HG03575 (cell line): ENCODE measurements at regions not wholly inside any gene's neighbourhood (a gene's known extent, or its start where the extent isn't known, plus 50 kb on each side); places are given as distances from the start of the nearest gene placed in this dataset.
"Not testable (repeated sequence)": the region's sequence is repeated elsewhere in the genome, so short reads cannot be mapped to it uniquely, and the experiment has no call there.

Experiments used
- ATAC-seq: cut with Tn5 transposase; IDR thresholded peaks from one replicate; pipeline ENCODE4 v1.9.1; 2021; ENCODE audit not compliant: unreplicated experiment, insufficient number of reproducible peaks, low FRiP score; ENCODE audit errors: extremely low read depth

DNA sequence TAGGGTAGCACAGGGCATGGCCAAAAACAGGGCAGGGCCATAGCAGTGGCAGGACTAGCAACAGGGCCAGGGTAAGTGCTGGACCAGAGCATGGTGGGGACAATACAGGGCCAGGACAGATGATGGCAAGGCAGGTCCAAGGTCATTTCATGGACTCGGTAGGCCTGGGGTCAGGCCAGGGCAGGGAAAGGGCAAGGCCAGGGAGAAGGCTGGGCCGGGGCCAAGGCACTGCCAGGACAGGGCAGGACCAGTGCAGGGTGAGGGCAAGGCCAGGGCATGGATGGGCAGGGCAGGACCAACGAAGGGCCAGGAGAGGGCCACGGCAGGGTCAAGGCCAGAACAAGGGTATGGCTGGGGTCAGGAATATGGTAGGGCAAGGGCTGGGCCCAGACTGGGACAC, 407.6 kb downstream of the ZNF33B start:
- not testable (repeated sequence) for ATAC-seq

DNA sequence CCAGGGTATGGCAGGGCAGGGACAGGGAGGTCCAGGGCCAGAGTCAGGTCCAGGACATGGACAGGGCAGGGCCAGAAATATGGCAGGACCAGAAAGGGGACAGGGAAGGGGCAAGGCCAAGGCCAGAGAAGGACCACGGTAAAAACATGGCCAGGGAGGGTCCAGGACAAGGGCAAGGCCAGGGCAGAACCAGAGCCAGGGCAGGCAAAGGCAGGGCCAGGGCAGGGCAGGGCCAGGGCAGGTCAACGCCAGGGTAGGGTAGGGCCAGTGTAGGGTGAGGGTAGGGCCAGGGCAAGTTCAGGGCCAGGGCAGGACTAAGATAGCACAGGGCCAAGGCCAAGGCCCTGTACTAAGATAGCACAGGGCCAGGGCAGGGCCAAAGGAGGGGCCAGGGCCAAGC, 408.3 kb downstream of the ZNF33B start:
- ATAC-seq = not testable (repeated sequence)

DNA sequence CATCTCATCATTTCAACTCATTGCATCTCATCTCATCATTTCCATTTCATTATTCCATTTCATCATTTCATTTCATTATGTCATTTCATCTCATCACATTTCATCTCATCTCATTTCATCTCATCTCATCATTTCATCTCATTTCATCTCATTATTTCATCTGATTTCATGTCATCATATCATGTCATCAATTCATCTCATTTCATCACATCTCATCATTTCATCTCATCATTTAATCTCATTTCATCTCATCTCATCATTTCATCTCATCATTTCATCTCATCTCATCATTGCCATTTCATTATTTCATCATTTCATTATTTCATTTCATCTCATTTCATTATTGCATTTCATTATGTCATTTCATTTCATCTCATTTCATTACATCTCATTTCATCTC, 410.5 kb downstream of the ZNF33B start:
- ATAC-seq = not testable (repeated sequence)

DNA sequence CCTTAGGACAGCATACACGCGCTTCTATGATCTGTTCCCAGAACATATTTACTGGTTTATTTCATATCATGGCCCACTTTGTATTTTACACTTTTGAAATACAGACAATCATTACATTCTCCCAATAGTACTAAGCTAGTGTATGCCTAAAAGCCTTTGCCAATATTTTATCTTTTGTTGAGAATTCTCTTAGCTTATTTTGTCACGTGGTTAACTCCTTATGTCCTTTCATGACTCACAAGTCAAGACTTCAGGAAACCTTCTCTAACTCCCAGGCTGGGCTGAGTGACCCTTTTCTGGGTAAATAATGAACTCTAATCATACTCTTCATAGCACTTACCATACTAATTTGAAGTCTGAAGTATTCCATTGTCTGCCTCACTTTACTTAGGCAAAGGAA, 444.8 kb downstream of the ZNF33B start:
- ATAC-seq = not testable (repeated sequence)

DNA sequence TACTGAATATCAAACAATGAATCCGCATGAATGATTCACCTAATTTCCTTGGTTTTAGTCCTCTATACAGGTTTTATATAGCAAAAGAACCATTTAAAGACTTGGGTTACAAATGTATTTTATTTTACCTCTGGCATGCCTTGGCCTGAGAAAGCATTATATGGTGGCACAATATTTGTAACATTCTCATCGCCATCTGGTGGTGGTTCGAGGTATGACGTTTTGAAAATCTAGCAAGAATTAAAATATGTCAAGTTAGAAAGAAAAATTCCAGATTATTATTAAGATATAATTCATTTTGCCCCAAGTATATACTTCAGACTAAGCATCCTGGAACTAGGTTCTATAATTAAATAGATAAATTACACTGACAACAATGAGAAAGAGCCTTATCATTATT, 445.9 kb downstream of the ZNF33B start:
- ATAC-seq = not testable (repeated sequence)

DNA sequence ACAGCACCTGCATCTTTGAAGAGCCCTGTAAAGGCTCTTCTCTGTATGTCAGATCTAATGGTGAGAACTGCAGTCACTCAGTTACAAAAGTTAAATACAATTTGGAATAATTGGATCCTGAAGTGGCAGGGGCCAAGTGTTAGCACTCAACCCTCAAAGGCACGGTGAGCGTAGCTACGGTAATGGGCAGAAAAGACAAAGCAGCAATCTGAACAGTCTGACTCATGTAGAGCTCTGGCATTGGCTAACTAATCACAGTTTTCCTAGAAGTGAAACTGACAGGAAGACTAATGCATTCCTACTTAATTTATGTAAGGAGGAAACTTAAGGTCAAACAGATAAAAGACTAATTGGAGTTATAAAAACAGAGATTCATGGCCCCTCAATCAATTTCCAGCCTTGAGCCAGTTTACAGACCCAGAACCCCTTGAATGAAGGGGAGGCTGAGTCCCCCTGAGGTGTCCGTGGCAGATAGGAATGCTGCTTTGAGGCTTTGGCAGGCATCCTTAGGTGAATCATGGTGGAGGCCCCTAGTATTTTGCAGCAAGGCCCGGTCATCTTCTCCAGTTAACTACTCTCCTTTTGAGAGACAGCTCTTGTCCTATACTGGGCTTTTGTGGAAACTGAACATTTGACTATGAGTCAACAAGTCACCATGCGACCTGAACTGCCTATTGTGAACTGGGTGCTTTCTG, 450.7 kb downstream of the ZNF33B start:
- not testable (repeated sequence) for ATAC-seq

DNA sequence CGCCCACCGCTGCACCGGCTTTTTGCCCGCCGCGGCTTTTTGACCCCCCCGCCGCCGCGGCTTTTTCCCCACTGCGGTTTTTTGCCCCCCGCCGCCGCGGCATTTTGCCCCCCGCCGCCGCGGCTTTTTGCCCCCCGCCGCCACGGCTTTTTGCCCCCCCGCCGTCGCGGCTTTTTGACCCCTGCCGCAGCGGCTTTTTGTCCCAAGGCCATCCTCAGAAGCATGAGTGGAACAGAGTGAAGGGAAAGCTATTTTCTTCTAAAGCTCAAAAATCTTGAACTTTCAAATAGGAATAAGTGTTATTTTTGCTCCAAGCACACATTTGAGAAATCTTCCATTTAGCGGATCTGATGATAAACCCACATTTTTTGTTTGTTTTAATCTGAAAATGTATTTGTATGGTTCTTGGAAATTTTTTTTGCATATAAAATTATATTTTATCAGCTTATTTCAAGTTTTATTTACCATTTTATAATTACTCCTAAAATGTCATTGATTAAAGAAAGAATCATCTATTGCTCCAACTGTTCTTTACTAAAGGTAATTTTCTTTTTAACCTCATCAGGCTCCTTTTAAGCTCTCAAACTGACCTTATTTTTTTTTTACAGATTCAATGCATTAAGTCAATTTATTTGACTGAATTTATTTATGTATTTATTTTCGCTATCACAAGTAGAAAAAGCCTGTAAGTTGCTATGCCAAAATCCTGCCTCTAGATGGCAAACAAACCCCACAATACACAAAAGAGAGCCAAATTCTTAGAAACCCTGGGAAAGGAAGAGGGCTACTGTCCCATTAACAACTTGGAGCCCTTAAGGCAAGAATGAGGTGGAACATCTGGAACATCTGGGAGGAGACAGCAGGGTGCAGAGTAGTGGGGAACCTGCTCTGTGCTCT, 460.3 kb downstream of the ZNF33B start:
- not testable (repeated sequence) for ATAC-seq

DNA sequence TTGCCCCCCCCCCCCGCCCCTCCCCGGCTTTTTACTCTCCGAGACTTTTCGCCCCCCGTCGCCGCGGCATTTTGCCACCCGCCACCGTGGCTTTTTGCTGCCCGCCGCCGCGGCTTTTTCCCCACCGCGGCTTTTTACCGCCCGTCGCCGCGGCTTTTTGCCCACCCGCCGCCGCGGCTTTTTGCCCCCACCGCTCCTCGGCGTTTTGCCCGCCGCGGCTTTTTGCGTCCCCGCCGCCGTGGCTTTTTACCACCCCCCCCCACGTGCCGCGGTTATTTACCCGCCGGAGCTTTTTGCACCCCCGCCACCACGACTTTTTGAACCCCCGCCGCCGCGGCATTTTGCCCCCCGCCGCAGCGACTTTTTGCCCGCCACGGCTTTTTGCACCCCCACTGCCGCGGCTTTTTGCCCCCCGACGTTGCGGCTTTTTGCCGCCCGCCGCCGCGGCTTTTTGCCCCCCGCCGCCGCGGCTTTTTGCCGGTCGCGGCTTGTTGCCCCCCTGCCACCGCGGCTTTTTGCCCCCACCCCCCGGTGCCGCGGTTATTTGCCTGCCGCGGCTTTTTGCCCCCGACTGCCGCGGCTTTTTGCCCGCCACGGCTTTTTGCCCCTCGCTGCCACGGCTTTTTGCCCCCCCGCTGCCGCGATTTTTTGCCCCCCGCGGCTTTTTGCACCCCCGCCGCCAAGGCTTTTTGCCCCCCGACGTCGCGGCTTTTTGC, 461.1 kb downstream of the ZNF33B start:
- no peak for ATAC-seq

DNA sequence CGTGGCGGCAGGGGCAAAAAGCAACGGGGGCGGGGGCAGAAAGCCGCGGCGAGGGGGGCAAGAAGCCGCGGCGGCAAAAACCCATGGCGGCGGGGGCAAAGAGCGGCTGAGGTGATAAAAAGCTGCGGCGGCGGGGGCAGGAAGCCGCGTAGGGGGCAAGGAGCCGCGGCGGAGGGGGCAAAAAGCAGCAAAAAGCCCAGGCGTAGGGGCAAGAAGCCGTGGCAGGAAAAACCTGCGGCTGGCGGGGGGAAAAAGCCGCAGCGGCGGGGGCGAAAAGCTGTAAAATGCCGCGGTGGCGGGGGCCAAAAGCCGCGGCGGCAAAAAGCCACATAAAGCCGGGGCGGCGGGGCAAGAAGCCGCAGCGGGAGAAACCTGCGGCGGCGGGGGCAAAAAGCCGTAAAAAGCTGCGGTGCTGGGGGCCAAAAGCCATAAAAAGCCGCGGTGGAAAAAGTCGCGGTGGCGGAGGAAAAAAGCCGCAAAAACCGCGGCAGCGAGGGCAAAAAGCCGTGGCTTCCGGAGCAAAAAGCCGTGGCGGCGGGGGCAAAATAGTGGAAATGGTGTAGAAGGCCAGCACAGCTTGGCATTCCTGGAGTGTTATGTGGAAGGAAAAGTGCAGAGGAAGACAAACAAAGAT, 487.8 kb downstream of the ZNF33B start:
- no peak for ATAC-seq

DNA sequence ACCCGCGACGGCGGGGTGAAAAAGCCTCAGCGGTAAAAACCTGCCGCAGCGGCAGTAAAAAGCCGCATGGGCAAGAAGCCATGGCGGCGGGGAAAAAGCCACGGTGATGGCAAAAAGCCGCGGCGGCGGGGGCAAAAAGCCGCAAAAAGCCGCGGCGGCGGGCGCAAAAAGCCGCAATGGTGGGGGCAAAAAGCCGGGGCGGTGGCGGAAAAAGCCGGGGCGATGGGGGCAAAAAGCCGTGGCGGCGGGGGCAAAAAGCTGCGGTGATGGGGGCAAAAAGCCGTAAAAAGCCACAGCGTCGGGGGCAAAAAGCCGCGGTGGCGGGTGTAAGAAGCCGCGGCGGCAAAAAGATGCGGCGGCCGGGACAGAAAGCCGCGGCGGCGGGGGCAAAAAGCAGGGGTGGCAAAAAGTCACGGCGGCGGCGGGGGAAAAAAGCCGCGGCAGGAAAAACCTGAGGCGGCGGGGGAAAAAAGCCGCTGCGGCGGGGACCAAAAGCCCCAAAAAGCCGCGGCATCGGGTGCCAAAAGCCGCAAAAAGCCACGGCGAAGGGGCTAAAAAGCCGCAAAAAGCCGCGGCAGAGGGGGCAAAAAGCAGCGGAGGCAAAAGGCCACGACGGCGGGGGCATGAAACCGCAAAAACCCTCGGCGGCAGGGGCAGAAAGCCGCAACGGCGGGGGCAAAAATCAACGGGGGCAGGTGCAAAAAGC, 488.5 kb downstream of the ZNF33B start:
- ATAC-seq = no peak

DNA sequence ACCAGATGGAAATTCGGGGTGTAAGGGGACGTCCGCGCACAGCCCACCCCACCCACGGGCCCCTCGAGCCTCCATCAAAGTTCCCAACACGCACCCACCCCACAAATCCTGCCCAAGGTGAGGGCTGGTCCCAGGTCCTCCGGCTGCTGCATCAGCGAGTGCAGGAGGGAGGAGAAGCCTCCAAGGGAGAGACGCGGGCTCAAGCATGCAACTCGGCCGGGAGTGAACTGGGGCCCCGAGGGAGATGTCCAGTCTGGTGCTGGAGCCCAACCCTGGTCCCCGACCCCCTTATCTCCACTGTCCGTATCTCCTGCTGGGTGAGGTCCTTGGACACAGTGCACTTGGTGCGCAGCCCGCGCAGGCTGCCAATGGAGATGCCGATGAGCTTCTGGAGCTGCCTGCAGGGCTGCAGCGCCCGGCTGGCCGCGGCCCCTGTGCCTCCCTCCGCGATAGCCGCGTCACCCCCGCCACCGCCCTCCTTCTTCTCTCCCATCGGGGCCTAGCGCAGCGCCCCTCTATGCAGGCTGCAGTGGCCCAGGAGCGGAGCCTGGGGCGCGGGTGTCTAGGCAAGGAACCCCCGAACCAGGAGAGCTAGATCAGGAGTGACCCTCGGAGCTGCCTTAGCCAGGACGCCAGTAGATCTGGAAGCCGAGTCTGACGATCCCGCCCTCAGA, 489.2 kb downstream of the ZNF33B start:
- no peak for ATAC-seq

DNA sequence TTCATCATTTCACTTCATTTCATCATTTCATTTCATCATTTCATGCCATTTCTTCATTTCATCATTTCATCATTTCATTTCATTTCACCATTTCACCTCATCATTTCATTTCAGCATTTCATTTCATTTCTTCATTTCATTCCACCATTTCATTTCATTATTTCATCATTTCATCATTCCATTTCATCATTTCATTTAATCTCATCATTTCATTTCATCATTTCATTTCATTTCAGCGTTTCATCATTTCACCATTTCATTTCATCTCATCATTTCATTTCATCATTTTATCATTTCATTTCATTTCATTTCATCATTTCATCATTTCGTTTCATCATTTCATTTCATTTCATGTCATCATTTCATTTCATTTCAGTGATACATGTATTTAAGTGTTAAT, 492.2 kb downstream of the ZNF33B start:
- not testable (repeated sequence) for ATAC-seq

DNA sequence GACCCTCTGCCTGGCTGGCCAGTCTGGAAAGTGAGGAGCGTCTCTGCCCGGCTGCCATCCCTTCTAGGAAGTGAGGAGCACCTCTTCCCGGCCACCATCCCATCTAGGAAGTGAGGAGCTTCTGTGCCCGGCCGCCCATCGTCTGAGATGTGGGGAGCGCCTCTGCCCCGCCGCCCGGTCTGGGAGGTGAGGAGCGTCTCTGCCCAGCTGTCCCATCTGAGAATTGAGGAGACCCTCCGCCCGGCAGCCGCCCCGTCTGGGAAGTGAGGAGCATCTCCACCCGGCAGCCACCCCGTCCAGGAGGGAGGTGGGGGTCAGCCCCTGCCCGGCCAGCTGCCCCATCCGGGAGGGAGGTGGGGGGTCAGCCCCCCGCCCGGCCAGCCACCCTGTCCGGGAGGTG, 500.3 kb downstream of the ZNF33B start:
- not testable (repeated sequence) for ATAC-seq

DNA sequence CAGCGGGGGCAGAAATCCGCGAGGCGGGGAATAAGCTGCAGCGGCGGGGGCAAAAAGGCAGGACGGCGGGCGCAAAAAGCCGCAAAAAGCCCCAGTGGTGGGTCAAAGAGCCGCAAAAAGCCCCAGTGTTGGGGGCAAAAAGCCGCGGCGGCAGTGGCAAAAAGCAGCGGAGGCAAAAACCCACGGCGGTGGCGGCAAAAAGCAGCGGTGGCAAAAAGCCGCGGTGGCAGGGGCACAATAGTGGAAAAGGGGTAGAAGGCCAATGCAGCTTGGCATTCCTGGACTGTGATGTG, 525.3 kb downstream of the ZNF33B start:
- no peak for ATAC-seq

DNA sequence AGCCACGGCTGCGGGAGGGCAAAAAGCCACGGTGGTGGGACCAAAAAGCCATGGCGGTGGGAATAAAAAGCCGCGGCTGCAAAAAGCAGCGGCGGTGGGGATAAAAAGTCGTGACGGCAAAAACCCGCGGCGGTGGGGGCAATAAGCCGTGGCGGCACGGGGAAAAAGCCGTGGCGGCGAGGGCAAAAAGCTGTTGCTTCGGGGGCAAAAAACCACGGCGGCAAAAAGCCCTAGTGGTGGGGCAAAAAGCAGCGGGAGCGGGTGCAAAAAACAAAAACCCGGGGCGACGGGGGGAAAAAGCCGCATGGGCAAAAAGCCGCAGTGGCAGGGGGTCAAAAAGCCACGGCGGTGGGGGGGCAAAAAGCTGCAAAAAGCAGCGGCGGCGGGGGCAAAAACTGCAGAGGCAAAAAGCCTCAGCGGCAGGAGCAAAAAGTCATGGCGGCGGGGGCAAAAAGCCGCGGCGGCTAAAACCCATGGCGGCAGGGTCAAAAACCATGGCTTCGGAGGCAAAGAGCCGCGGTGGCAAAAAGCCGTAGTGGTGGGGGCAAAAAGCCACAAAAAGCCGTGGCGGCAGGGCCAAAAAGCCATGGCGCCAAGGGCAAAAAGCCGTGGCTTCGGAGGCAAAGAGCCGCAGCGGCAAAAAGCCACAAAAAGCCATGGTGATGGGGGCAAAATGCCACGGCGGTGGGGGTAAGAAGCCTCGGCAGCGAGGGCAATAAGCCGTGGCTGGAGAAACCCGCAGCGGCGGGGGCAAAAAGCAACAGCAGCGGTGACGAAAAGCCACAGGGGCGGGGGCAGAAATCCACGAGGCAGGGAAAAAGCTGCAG, 525.8 kb downstream of the ZNF33B start:
- ATAC-seq = no peak

DNA sequence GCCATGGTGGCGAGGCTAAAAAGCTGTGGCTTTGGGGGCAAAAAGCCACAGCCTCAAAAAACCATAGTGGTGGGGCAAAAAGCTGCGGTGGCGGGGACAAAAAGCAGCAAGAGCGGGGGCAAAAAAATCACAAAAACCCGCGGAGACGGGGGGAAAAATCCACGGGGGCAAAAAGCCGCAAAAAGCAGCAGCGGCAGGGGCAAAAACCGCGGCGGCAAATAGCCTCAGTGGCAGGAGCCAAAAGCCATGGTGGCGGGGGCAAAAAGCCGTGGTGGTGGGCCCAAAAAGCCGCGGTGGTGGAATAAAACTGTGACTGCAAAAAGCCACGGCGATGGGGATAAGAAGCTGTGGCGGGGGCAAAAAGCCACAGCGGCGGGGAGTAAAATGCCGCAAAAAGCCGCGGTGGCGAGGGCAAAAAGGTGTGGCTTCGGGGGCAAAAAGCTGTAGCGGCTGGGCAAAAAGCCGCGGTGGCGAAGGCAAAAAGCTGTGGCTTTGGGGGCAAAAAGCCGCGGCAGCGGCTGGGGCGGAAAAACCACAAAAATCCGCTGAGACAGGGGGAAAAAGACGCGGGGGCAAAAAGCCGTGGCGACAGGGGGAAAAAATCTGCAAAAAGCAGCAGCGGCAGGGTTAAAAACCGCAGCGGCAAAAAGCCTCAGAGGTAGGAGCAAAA, 526.6 kb downstream of the ZNF33B start:
- ATAC-seq = no peak

DNA sequence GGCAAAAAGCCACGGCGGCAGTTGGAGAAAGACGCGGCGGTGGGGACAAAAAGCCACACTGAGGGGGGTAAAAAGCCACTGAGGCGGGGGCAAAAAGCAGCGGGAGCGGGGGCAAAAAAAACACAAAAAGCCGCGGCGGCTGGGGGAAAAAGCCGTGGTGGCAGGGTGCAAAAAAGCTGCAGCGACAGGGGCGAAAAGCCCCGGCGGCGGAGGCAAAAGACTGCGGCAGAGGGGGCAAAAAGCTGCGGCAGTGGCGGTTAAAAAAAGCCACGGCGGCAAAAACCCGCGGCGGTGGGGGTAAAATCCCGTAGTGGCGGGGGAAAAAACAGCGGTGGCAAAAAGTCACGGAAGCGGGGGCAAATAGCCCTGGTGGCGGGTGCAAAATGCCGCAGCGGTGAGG, 527.3 kb downstream of the ZNF33B start:
- no peak for ATAC-seq
